Stimulated activated CD4-positive, alpha-beta T cell treated with anti-CD3 and anti-CD28 coated beads, Interleukin-4, amount 100 ng/mL, for 4 hours (primary cell): ENCODE measurements at regions not wholly inside any gene's neighbourhood (a gene's known extent, or its start where the extent isn't known, plus 50 kb on each side); places are given as distances from the start of the nearest gene placed in this dataset.
"Not testable (repeated sequence)": the region's sequence is repeated elsewhere in the genome, so short reads cannot be mapped to it uniquely, and the experiment has no call there.

Experiments used
- DNase-seq, 2 experiments: peaks; one replicate each; pipeline ENCODE4 v3.0.0-alpha.2; 2020

- DNase-seq: no peak
These were observed 126.7 kb upstream of the ZNF536 start for GRCh38 chr19:30245401-30246039.

DNA sequence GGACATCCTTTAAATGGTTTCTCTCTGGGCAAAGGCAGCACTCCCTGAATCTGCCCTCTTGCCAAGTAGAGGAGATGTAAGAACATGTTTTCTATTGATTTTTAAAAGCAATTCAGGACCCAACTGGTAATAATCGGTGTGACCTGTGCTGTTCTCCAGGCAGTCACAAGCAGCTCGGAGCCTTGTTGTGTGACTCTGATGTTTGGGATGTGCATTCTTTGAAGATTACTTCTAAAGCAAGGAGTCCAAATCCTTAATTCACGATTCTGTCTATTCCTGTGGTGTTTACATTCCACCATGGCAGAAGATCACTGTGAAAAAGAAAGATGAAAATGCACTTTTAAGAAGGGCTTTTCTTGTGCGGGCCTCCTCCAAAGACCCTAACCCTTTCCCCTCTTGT, 122.3 kb upstream of the ZNF536 start:
- DNase-seq: no peak

GRCh38 chr19:30252214-30252613, 120.0 kb upstream of the ZNF536 start:
- DNase-seq: no peak

DNA sequence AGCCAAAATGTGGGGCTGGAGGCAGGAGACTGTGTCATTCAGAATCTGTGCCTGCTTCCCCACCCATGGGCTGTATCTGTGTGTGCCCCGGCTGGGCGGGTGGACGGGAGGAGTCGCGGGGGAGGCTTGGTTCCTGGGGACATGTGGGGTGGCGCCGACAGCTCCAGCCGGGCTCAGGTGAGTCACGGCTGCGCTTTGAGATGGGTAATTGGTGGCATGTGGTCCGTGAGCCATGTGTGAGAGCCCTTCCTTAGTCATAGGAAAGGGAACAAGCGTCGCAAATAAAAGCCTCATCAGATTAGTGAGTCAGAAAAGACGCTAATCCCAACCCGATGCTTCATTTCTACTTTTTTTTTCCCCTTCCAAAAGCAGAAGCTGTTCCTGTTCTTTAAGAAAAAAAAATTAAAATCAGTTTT, 118.6 kb upstream of the ZNF536 start:
- DNase-seq: no peak

- no peak for DNase-seq
These were observed 118.0 kb upstream of the ZNF536 start for GRCh38 chr19:30254158-30254557.

GRCh38 chr19:30254789-30255188, 117.4 kb upstream of the ZNF536 start:
- no peak for DNase-seq

DNA sequence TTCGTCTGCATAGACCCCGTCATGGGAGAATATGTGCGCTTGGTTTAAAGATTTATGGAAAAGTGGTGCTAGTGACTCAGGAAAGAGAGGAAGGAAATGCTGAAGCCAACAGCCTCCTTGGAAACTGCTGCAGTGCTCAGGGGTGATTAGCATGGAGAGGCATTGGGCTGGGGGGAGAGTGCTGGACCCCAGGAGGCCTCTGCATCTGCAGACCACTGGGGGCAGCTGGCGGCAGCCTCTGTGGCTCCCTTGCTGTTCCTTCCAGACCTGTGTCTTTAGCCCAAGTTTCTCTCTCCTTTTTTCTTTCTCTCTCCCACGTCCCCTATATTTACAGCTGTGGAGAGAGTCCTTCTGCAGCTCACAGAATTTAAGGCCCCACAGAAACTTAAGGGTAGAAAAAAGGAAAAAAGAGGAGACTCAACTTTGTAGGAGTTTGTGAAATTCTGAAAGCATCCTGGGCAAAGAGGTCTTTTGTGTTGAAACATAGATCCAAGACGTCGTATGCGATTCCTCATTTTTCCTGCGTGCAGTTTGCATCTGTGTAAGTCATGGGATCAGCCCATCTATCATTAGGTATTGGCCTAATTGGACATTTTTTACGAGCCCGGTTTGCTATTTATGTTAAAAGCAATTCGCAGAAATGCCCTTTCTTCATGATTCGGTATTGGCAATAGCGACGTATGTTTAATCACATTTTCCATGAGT, 116.2 kb upstream of the ZNF536 start:
- DNase-seq: no peak

- DNase-seq: no peak
These were observed 115.7 kb upstream of the ZNF536 start for GRCh38 chr19:30256496-30256850.

- no peak for DNase-seq
These were observed 108.3 kb upstream of the ZNF536 start for GRCh38 chr19:30263830-30264381.

GRCh38 chr19:30265918-30266317, 106.3 kb upstream of the ZNF536 start:
- DNase-seq: not testable (repeated sequence)

DNA sequence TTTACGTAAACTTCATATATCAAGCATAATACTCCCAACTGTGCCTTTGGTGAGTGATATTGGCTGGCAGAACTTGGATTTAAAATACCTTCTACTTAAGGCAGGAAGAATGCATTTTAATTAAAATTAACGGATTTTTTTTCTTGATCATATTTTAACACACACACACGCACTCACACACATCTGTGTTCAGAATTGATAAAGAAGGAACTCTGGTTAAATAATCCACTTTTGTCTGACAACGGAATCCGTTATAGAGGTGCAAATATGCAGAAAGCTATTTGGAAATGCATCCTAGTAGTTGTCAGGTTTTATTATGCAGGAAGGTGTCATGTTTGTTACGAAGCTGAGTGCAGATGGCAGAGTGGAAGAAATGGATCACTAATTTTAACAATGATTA, 105.5 kb upstream of the ZNF536 start:
- DNase-seq: no peak

DNA sequence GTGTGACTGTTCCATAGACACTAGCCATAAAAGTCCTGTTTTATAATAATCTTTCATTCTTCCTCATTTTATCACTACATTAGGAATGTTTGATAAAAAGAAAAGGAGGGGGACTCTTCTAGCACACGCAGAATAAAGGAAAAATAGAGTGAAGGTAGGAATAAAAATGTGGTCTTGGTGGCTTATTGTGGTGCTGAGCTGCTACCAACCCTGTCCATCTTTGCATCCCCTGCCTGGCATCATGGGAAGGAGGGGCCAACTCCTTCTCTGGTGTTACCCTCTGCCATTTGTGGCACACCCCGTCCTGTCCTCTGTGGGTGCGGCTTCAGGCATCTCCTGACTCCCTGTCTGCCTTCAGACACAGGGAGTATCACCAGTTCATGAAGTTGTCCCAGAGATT, 104.9 kb upstream of the ZNF536 start:
- no peak for DNase-seq

DNA sequence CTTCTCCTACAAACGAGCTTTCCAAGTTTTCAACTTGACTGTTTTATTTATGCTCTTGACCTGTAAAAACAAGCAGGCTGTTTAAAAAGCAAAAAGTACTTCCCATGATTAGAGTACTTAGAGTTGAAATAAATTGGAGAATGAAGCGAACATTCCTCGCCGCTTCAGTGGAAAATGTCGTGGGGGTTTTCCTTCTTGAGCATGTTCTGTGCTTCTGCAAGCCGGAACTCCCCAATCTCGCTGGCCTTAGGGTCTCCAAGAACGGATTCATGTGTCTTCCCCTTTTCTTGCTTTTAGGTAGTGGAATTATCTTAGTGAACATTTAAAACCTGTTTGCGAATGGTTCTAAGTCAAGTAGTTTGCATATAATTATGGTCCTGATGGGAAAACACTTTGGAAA, 103.6 kb upstream of the ZNF536 start:
- DNase-seq: no peak

DNA sequence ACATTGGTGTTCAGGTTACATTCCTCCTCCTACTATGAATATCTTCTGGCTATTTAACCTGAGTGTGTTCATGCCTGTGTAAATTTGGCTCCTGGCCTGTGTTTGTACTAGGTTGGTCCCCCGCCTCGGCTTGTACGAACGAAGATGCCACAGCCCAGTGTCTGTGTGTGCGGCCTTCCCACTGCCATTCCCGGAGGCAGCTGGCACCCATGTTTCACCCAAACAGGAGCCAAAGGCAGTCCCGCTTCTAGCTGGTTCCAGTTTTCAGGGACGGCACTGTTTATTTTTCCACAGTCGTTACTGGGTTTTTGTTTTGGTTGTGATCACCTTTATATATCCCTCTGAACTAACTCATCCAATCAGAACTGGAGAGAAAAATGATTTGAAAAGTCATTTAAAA, 102.5 kb upstream of the ZNF536 start:
- no peak for DNase-seq

DNA sequence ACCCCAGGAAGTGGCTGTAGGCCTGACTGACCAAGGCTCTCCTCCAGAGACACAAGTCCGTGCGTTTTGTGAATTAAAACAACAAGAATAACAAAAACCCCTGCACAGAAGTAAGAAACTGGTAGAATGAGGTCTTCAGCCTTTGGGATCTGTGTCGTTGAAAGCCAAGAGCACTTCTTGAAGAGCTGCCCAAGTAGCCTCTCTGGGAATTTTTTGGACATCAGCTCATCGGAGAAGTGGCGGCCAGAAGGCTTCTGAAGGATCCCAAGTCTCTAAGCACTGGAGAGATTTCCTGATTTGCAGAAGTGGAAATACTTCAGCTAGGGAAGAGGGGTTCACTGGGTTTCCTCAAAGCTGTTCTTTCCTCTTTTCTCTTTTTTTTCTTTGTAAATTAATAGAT, 100.4 kb upstream of the ZNF536 start:
- no peak for DNase-seq

GRCh38 chr19:30272554-30272953, 99.6 kb upstream of the ZNF536 start:
- no peak for DNase-seq

DNA sequence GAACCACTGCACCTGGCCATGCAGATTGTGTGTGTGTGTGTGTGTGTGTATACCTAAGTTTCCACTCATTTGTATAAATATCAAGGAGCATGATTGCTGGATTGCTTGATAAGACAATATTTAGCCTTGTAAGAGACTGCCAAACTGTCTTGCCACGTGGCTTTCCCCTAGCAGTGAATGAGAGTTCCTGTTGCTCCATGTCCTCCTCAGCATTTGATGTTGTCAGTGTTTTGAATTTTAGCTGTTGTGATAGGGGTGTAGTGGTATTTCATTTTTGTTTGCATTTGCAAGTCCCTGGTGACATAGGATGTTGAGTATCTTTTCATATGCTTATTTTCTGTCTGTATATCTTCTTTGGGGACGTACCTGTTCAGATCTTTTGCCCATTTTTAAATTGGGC, 99.0 kb upstream of the ZNF536 start:
- no peak for DNase-seq

DNA sequence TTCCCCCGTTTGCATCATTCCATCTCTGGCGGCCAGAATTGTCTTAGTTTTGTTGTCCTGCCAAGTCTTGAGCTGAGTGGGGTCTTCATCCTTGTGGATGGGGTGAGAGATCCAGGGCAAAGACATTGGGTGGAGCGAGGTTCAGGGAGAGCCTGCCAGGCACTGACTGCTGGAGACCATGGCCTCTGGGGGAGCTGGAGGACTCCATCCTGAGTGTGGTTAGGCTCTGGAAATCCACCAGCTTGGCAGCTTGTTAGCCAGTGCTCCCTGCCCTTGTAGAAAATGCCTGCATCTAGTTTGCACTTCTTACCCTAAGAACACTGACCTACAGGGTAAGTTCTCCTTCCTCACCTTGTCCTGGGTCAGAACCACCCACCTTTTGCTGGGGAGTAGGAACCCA, 97.2 kb upstream of the ZNF536 start:
- no peak for DNase-seq

DNA sequence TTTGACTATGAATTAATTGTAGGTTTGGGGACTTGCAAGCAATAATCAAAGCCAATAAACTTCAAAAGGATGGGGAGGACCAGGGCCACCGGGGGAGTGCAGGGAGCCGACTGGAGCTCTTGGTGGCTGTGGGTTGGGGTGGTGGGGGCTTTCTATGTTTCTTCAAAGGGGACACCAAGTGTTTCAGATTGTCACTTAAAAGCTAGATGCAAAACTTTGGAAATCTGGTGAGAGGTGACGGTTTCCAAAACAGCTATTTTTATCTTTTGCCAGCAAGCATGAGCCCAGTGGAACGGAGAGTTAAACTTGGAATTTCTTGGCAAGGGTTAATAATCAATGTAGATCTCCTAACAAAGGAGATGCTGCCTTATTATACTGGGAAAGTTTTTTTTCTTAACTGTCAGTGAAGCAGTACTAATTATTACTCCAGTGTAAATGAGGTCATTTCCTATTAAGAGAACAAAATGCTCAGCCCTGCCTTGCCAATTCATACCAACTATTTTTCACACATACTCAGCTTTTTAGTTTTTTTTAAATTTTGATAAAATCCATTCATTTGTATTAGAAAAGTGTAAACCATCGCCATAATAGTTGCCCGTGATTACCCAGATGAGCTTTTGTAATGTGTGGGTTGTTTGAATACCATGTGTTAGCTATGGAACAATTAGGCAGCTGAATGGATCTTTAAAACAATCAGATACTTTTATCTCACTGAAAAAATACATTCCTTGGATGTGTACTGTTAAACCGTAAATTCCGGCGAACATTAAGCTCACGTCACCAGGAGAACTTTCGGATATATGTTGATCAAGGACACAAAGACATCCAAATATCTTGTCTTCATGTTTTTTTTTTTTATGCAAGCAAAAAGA, 95.9 kb upstream of the ZNF536 start:
- DNase-seq: no peak

DNA sequence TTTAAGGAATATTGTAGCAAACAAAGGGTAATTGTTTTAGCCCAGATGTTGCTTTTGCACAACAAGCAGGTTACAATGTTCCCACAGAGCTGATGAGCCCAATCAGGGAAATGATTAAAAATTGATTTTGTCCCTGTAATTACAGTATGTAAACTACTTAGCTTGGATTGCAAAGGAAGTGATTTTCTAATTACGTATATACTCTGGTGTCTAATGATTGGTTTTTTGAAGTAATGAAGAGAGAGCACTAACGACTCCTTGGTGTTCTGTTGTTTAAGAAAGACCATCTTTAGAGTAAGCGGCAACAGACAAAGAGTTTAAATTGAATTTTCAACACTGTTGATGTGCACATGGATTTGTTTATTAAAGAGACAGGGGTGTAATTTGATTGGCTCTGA, 95.3 kb upstream of the ZNF536 start:
- no peak for DNase-seq

DNA sequence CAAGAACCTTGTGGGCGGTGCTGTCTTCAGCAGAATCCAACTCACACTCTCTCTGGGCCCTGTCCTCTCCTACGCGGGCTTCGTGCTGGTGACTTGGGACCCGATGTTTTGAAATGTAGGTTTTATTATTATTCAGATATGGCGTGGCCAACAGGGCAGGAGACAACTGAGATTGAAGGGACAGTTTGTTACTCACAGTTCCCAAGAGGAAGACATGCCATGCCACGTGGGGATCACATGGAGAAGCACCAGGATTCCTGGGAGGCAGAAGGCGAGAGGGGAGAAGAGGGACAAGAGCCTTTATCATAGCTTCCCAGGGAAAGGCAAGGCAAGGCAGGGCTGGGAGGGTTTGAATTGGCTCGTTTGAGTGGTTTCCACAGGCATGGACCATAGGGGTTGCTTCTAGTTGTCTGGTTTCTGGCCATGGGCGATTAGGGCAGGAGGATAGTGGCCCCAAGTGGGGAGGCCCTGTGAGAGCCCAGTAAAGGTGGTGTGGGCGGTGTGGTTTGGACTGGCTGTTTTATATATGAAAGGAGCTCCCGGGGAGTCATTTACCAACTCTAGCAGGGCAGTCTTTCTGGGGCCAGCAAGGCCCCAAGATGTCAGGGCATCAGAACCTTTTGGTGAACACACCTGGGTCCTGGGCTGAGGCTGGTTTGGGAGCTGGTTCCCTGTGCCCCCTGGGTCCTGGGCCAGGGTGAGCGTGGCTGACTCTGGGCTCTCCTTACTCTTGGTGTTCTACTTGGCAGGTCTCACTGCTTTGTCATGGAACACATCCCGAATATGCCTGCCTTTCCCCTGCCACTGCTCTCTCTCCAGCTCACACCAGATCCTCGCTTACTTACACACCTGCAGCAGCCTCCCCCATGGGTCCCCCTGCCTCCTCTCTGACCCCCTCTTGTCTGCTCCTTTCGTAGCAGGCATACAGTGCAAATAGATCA, 94.0 kb upstream of the ZNF536 start:
- DNase-seq: no peak

DNA sequence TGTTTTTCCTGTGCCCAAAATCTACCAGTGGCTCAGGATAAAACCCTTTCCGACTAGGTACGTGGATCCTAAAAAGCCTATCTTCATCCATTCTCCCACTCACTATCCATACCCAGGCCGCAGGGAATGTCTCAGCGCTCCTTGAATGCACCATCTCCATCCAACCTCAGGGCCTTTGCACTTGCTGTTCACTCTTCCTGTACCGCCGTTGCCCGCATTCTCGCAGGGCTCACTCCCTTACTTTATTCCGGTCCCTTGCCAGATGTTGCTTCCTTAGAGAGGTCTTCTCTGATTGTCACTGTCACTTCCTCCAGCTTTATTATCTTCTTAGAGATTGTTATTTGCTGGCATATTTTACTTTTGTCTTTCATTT, 93.3 kb upstream of the ZNF536 start:
- no peak for DNase-seq

DNA sequence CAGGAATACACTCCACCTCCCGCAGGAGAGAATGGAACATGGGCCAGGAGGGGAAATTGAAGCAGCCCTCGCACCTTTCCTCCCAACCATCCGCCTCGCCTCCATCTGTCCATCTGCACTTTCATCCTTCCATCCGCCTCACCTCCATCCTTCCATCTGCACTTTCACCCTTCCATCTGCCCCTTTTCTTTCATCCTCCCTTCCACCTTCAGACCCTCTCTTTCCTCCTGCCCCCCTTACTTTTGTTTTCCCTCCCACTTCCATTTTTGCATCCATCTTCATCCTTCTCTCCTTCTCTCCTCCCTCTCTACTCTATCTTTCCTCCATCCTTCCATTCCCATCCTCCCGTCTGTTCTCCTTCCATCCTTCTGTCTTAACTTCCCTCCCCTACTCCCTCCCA, 92.2 kb upstream of the ZNF536 start:
- no peak for DNase-seq
